ENCODE measurements at regions not wholly inside any gene's neighbourhood (a gene's known extent, or its start where the extent isn't known, plus 50 kb on each side); places are given as distances from the start of the nearest gene placed in this dataset.

DNA sequence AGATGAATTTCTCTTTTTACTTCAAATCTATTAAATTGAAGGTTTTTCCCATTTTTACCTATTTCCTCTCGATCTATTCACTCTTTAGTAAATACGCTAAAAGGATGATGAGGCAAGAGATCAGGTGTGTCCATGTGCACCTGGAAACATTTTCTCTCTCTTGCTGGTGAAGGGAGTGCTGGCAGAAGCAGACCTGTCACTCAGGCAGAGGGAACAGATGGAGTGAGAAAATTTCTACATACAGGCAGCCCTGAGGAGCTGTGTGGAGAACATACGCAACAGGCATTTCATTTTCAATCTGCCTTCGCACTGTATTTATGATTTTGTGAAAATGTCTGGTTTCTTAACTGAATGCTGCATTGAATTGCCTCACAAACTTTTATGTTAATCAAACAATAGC lies 249.5 kb downstream of the GPM6A start:
- TF ChIP-seq, protein P1, sequence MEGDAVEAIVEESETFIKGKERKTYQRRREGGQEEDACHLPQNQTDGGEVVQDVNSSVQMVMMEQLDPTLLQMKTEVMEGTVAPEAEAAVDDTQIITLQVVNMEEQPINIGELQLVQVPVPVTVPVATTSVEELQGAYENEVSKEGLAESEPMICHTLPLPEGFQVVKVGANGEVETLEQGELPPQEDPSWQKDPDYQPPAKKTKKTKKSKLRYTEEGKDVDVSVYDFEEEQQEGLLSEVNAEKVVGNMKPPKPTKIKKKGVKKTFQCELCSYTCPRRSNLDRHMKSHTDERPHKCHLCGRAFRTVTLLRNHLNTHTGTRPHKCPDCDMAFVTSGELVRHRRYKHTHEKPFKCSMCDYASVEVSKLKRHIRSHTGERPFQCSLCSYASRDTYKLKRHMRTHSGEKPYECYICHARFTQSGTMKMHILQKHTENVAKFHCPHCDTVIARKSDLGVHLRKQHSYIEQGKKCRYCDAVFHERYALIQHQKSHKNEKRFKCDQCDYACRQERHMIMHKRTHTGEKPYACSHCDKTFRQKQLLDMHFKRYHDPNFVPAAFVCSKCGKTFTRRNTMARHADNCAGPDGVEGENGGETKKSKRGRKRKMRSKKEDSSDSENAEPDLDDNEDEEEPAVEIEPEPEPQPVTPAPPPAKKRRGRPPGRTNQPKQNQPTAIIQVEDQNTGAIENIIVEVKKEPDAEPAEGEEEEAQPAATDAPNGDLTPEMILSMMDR (IDR thresholded peaks at IDR 0.05) = no peak
- no peak for TF ChIP-seq POLR2A (IDR thresholded peaks at IDR 0.05)
